NCI-H1048 (cell line): ENCODE measurements at regions not wholly inside any gene's neighbourhood (a gene's known extent, or its start where the extent isn't known, plus 50 kb on each side); places are given as distances from the start of the nearest gene placed in this dataset.

Source experiments
- DNase-seq: peaks from one replicate; lab custom pipeline; 2025; lab: John Stamatoyannopoulos, UW

DNA sequence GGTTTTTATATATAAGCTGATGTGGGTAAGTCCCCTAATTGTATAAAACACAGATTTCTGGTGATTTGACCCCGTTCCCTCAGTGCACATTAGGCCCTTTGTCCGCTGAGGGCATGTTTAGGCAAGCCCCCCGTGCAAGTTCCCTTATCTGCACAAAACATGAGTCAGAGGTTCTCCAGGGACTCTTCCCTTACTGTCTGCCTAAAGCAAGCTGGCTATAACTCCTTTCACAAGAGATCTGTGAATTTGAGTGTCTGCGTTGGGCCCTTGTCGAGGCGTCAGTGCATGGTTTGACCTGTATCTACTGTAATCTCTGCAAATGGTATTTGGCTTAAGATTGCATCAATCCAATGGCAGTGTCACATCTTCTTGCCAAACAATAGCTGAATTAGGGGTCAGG lies 712.8 kb downstream of the CDH8 start:
- no peak for DNase-seq

DNA sequence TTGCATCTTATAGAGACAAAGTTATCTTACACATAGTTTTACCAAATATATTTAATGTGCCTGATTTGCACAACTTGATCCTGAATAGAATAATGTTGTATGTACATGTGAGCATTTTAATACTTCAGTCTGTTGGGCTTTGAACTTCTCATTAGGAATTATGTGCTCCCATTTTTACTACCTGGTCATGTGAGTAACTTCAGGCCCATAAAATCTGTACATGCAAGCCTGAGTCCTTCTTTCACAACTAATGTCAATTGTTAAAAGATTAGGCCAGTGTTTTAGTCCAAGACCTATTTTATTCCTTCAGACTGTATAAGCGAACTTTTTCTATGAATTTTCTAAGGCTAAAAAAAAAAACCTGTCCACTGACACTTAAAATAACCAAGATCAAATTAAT lies 715.4 kb downstream of the CDH8 start:
- no peak for DNase-seq

DNA sequence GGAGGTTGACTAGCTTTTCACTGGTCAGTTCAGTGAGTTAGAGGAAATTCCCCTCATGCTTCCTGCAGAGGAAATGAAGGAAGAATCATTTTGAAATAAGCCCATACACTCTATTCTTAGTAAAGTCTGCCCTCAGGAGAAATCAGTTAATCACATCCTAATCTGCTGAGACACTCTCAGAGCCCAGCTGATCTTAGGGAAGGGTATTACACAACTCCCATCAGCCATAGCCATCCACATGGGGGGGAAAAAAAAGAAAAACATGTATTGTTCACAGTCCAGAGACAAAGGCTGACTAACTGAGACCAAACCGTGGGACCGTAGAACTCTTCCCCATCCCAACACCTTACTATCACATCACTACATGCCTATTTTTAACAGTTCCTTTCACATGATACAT lies 722.3 kb downstream of the CDH8 start:
- no peak for DNase-seq

DNA sequence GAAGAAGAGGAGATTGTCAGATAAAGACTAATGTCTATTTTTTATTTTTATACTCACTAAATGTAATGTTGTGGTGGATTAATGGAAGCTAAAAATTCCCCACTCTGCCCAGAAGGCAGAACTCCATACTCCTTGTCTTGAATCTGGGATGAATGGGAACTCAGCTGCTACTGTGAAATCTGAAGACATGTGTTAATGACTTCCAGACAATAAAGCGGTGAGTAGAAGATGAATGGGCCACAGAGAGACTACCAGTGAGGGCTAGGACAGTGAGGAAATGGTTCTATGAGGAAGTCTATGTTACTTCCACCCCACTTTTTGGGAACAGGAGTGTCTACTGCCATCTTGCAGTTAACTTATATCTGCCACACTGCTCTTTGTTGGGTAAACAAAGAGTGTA lies 726.9 kb downstream of the CDH8 start:
- DNase-seq: no peak

DNA sequence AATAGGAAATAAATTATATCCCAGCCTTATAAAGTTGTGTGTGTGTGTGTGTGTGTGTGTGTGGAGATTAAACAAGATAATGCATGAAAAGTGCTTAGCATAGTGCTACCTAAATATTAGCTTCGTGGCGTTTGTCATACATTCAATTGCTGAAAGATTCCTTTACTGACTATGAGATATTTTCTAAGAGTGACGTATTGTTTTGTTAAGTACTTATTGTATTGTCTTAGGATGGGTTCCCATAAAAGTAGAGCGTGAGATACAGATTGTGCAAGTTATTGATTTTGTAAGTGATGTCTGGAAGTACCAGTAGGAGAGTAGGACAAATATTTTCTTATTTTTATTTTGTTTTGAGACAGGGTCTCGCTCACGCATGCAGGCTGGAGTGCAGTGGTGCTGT lies 730.0 kb downstream of the CDH8 start:
- DNase-seq: no peak

DNA sequence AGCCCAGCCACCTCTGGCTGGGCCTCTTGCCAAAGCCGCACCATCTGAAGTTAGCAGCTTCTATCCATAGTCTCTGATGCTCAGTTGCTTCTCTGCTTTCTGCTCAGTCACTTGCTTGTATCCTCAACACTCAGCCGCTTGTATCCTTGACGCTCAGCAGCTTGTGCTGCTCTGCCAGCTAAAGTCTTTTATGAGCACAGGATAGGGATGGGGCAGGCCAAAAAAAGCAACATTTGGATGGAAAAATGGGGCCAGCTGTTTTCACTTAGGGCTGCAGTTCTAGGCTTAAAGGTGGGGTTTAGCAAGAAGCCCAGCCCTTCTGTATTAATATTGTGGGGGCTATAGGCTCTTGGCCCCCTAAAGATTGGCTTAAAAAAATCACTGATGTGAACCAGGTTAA lies 739.4 kb downstream of the CDH8 start:
- DNase-seq: no peak

DNA sequence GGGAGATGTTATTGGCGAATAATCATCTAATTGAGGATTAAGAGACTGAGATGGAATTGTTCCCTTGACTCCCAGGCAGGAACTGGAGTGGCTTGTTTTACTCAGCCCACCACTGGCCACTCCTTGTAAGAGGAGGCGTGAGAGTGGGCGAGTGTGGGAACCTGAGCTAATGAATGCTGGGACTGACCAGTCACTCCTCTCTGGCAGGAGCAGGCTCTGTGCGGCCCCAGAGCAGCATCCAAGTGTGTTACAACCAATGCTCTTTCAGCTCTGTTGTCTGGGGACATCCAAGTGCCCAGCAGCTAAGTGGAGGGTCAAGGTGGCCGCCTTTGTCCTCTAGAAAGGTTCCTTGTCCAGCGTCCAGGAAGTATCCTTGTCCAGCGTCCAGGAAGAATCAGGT lies 739.9 kb downstream of the CDH8 start:
- no peak for DNase-seq

DNA sequence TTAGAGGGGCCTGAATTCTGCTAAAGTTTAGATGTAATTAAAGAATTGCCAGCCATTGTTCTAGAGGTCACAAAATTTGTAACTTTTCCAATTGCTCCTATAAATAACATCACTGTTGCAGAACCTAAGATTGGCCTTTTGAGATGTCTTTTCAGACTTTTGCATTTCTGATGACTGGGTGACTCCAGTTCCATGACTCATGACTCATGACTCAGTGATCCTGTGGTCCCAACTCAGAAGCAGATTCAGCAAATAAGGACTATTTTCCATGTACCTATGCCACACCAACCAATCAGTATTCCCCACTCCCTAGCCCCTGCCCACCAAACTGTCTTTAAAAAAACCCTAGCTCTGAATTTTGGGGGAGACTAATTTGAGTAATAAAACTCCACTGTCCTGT lies 740.9 kb downstream of the CDH8 start:
- DNase-seq: no peak

DNA sequence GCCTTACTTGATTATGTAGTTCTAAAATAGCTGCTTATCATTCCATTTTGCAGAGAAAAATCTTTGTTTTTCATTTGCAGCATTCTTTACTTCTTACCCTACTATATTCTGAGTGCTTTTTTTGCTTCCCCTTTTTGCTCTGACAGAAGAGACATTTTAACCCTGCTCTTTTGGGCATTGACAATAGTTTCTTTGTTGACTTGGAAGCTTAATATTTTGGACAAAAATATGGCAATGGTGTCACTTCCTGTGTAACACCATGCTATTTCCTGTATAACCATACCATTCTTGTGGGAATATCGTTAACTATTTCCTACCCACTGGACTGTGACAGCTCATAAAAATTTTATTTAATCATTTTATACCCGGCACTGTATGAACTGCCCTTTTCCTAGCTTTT lies 747.1 kb downstream of the CDH8 start:
- DNase-seq: no peak

DNA sequence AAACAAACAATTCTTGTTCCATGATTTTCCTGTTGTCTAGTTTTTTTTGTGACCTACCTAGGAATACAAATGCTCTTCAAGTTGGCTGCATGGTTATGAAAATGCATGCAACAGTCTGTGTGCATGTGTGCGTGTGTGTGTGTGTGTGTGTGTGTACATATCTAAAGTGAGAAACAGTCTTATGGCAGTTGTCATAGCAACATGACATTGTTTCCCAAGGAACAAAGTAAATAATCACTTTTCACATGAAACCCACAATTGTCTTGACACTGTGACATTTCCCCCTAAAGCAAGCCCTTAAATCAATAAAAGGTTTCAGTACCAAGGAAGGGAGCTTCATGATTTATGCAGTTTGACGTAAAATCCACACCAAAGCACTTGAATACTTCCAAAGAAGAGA lies 758.4 kb downstream of the CDH8 start:
- no peak for DNase-seq

DNA sequence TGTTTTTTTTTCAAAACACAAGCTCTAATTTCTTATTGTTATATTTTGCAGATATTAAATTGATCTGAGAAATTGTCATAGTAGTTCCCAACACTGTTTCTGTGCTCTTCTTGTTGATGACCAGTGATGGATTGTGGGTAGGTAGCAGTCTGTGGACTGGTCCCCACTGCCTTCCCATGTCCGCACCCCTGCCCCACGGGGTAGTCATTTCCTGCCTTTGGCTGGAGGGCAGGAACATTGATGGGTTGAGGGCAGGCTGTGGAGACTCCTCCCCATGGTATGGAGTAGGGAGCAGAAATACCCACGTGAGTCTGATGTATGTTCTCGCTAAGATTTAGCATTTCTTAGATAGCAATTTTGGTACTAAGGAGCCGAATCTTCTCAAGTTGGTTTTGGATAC lies 762.0 kb downstream of the CDH8 start:
- DNase-seq: no peak

DNA sequence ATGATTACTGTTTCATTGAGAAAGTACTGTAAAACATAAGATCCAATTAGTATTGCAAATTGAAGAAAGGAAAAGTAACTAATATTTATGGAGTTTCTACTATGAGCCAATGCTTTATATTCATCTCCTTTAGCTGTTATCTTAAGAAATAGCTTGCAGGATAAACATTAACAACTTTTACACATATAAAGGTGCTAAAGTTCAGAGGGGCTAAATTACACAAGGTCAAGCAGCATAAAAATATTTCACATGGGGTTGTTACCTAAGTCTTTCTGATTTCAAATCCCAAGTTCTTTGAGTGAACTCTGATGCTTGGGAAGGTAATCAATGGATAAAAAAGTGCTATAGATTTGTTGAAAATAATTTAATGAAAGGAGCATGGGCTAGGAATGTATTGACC lies 765.5 kb downstream of the CDH8 start:
- DNase-seq: no peak

DNA sequence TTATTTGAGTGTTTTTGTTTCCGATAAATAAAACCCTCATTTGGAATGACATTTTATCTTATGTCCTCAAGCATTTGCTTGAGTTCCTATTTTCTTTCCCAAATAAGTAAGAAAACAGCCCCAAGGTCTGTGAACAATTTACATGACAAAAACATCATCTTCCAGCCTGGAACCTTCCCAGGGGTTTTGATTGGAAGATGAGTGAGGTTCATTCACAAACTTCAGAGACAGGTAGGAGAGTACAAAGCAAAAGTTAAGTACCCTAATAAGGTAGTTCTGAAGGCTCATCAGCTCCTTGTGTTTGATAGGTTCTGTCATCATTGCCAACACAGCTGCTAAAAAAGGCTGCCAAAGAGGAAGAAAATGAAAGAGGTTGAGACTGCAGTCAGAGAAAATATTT lies 772.8 kb downstream of the CDH8 start:
- no peak for DNase-seq

DNA sequence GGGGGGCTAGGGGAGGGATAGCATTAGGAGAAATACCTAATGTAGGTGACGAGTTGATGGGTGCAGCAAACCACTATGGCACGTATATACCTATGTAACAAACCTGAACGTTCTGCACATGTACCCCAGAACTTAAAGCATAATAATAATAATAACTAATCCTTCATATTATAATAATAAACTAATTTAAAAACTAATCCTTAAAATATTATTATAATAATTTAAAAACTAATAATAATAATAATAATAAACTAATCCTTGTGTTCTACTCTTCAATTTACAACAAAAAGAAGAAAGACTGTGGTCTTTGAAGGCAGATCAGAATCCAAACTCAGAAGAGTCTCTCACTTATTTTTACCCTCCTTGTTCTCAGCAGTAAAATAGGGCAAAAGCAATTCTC lies 774.9 kb downstream of the CDH8 start:
- DNase-seq: no peak

DNA sequence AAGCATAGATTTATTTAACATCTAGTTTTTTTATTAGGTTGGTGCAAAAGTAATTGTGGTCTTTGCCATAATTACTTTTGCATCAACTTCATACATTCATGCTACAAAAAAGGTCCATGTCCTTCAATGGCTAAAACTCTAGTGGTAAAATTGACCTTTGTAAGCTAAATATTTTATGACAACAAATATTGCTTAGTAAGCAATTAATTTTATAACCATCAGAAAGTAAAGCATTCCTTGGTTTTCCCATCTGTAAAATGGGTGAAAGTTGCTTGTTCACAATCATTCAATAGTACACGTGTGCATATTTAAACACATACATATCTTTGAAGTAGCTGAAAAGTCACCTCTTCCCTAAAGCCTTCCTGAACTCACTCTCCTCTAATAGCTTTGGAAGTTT lies 789.6 kb downstream of the CDH8 start:
- DNase-seq: no peak

DNA sequence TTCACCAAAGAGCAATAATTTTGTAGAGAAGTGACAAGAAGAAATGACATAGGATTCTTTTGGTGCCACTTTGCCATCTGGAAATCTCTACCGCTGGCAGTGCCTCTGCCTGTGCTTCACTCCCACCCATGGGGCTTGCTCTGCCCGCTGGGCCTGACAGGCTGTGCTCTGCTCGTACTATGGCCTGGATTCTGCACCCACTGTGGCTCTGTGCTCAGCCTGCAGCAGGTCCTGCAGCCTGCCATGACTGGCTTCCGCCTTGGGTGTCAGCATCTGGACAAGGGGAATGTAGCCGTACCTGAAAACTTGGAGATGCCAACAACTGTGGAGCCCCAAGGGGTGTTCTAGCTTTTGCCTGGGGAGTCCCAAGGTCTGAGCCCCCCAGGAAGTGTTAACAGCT lies 792.3 kb downstream of the CDH8 start:
- no peak for DNase-seq

DNA sequence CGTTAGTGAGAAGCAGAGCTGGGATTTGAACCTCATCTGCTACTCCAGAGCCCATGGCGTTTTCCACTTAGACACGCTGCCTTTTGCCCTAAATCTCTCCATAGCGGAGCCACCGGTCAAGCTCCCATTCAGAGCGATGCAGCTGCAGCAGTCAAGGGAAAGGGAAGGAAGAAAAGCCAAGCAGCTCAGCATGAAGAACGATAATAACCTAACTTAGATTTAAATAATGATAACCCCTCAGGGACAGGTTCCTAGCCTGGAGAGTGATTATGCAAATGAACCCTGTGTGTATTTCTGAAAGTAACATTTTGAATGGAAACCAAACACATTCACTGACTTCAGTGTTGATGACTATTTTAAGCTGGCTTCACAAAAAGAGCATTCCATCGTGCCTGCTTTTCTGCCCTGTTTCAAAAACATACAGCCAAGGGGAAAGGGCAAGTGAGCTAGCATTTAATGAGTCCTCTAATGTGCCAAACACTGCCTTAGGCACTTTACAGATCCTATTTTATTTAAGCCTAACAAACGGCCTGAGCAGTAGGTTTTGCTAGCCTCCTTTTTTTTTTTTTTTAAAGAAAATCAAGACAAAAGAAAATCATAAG lies 798.3 kb downstream of the CDH8 start:
- DNase-seq: peak; percentile 1

DNA sequence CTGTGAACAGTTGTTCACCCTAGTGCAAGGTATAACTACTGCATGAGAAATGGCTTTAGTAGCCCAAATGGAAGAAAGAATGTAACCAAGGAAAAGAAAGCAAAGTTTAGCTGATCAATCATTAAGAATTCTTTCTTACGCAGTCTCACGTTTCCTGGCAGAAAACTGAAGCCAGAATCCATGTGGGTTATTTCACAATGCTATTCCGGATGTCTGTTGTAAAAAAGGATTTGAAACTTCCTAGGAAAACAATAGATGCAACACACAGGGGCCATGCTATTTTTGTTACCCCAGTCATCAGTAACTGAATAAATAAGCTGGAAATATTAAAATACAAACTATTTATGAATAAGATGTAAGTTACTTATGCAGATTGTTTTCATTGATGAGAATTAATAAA lies 802.5 kb downstream of the CDH8 start:
- no peak for DNase-seq

DNA sequence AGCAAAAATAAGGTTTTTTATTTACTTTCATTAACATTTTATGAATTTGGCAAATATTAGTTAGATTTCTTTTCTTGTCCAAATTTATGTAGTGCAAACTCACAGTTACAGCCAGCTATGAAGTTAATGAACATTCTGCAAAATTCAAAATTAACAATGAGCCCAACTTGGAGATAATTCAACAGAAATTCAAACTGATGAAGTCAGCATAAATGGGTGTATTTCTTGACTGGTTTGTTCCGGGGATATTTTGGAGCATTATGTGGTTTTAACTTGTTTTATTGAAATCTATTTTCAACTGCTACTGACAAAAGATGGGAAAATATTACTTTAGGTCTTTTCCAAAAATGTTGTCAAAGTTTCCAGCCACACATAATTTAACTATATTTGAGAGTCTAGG lies 807.9 kb downstream of the CDH8 start:
- DNase-seq: no peak

DNA sequence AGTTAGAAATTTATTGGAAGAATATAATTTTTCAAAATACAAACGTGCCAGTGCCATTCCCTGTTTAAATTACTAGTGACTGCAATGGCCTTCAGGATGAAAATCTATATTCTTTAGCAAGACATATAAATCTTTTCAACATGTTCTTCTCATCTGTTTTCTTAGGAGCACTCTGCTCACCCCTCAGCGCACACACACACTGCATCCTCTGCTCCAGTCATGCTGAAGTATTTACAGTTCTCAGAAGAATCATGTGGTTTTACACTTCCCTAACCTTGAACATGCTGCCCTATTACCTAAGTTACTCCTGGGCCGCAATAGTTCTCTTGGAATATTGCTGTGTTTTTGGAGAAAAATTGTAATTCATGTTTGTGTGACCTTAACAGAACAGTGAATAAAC lies 820.6 kb downstream of the CDH8 start:
- no peak for DNase-seq

DNA sequence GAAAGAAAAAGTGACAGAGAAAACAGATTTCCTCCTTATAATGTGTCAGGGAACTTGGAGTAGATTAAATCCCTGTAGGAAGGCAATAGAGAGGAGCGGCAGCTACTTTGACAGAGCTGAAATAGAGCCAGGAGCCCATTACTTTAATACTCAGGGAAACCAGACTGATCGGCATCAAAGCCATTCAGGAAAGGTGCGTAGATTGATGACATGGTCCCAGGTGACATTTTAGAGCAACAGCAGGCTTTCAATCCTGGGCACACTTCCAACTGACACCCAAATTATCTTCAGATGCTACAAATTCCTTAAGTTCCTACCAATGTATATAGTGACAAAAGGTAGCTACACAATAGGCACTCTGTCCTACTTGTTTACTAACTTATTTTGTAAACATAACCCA lies 821.5 kb downstream of the CDH8 start:
- no peak for DNase-seq

DNA sequence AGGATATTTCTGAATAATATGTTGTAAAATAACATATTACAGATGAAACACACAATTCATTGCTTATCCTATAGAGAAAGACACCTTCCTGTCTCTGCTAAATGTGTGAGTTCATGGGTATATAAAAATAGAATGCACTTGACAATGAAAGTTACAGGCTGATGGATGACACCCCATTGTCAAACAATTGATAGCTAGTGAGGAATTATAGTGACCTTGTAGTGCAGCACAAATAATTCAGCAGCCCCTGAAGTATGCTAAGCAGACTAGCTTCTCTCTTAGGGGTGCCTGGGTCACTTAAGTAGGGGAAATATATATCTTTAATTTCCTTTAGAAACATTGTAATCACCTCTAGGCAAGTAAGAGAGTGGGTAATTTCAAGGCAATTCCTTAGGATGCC lies 826.2 kb downstream of the CDH8 start:
- DNase-seq: no peak

DNA sequence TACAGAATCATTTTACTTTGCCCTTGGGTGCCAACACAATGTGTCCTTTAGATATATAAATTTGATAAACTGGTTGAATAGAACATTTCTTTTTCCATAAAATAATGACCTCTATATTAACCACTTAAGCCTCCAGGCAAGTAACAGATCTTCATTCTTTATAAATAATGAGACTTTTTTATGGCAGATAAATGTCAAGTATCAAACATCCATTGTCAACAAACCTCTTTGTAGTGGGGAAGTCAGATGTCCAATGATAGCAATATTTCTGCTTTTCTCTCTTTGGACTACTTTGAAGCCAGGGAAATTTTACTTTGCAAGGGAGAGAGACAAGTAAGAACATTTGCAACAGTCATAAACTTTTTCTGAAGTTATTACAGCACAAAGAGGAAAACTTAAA lies 841.2 kb downstream of the CDH8 start:
- no peak for DNase-seq

DNA sequence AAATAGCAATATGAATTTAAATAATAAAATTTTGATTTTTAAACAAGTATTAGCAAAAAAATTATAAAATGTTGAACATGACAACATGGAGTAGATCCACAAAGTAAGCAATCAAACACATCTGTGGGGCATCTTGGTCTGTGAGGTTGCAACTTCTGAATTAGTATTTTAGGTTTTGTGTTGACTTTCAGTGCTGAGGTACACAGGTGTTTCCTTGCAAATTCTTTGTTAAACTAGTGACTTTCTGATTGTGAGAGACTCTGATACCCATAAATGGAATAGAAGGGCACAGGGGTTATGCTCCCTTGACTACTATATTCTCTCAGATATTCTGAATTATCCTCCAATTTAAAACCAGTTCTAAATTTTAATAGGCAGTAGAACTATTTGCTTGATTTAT lies 841.7 kb downstream of the CDH8 start:
- DNase-seq: no peak

DNA sequence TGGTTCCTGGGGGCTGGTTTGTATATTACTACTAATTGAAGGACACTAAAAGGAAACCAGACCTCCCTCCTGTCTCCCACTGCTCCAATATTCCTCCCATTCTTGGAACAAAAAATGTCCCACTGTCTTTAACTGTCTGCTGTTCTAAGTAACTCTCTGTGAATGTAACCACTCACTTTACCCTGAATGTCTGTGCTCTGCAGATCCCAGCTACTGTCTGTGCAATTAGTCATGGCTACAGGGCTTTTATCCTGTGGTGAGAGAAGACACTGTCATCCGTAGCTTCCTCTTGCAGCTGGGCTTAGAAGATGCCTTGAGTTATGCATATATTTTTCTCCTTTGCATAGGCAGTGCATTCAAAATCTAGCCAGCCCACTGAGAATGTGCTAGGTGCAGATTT lies 853.8 kb downstream of the CDH8 start:
- DNase-seq: no peak
